Mesendoderm (in vitro differentiated cells): ENCODE measurements at regions not wholly inside any gene's neighbourhood (a gene's known extent, or its start where the extent isn't known, plus 50 kb on each side); places are given as distances from the start of the nearest gene placed in this dataset.

Experiments used
- DNase-seq: peaks from one replicate; pipeline ENCODE4 v3.0.0; 2013
- H2AK5ac ChIP-seq: 2 replicates; pipeline ENCODE4 v1.6.1; 2013; ENCODE audit warnings: low read length, inconsistent platforms
- H2BK120ac ChIP-seq: 2 replicates; pipeline ENCODE4 v1.6.1; 2013; ENCODE audit warnings: low read depth, mild to moderate bottlenecking, low read length, moderate library complexity, mixed read lengths
- H2BK15ac ChIP-seq: replicated peaks from 2 replicates; pipeline ENCODE4 v1.6.1; 2013; ENCODE audit warnings: low read depth, mild to moderate bottlenecking, moderate library complexity
- H2BK5ac ChIP-seq: 2 replicates; pipeline ENCODE4 v1.6.1; 2013; ENCODE audit warnings: low read length, inconsistent platforms
- H3K18ac ChIP-seq: 2 replicates; pipeline ENCODE4 v1.6.1; 2013; ENCODE audit warnings: mild to moderate bottlenecking, low read length, mixed read lengths
- H3K23ac ChIP-seq: one replicate; pipeline ENCODE4 v1.6.1; 2013; ENCODE audit warnings: low read length
- H3K27ac ChIP-seq: 2 replicates; pipeline ENCODE4 v1.5.1; 2013; ENCODE audit warnings: low read depth, mild to moderate bottlenecking, inconsistent platforms, low read length, moderate library complexity
- H3K27me3 ChIP-seq: 2 replicates; pipeline ENCODE4 v1.6.1; 2013; ENCODE audit warnings: low read length, control low read depth, mild to moderate bottlenecking, inconsistent platforms; ENCODE audit not compliant: insufficient read depth, poor library complexity
- H3K36me3 ChIP-seq: 2 replicates; pipeline ENCODE4 v1.6.1; 2013; ENCODE audit warnings: low read length, inconsistent platforms; ENCODE audit not compliant: control insufficient read depth, insufficient read depth
- H3K4ac ChIP-seq: one replicate; pipeline ENCODE4 v1.6.1; 2013; ENCODE audit warnings: low read depth, mild to moderate bottlenecking, low read length, moderate library complexity
- H3K4me1 ChIP-seq: 2 replicates; pipeline ENCODE4 v1.6.1; 2013; ENCODE audit warnings: low read depth, low read length, inconsistent platforms; ENCODE audit not compliant: control insufficient read depth
- H3K4me2 ChIP-seq: 2 replicates; pipeline ENCODE4 v1.6.1; 2013; ENCODE audit warnings: low read length
- H3K4me3 ChIP-seq: 2 replicates; pipeline ENCODE4 v1.5.1; 2013; ENCODE audit warnings: mild to moderate bottlenecking, low read length
- H3K56ac ChIP-seq: one replicate; pipeline ENCODE4 v1.6.1; 2013; ENCODE audit warnings: low read length
- H3K79me1 ChIP-seq: 2 replicates; pipeline ENCODE4 v1.6.1; 2013; ENCODE audit warnings: low read length, inconsistent platforms
- H3K79me2 ChIP-seq: 2 replicates; pipeline ENCODE4 v1.6.1; 2013; ENCODE audit warnings: mild to moderate bottlenecking, low read length; ENCODE audit not compliant: control insufficient read depth, insufficient read depth
- H3K9ac ChIP-seq: 2 replicates; pipeline ENCODE4 v1.6.1; 2013; ENCODE audit warnings: low read length, inconsistent platforms
- H4K5ac ChIP-seq: one replicate; pipeline ENCODE4 v1.6.1; 2013; ENCODE audit warnings: low read length
- H4K8ac ChIP-seq: one replicate; pipeline ENCODE4 v1.6.1; 2013; ENCODE audit warnings: low read depth, mild to moderate bottlenecking, control low read depth, low read length, moderate library complexity
- WGBS: extraction: QIAGEN DNeasy Blood & Tissue Kit; methylation state at CpG from one replicate; pipeline ENCODE4 v1.1.7; 2013; ENCODE audit warnings: low lambda C conversion rate, missing lambda C conversion rate; ENCODE audit not compliant: insufficient coverage; ENCODE audit errors: extremely low coverage; 5-methylcytosine and 5-hydroxymethylcytosine counted together

GRCh38 chr7:24356718-24357386, 72.9 kb downstream of the NPY start:
- Histone ChIP-seq H3K27me3 (no peaks in the 10 kb centered on the region), H3K9ac (no peak overlapping the region), H2AK5ac (no peak overlapping the region), H2BK5ac (no peak overlapping the region), H3K79me1 (no peaks in the 10 kb centered on the region), H3K18ac (no peak overlapping the region), H3K4me1 (no peaks in the 10 kb centered on the region), H3K27ac (no peak overlapping the region), H3K4me2 (no peak overlapping the region), H3K56ac (no peak overlapping the region), H3K23ac (no peak overlapping the region), H3K4me3 (no peak overlapping the region), H3K79me2 (no peaks in the 10 kb centered on the region), H4K8ac (no peak overlapping the region), H2BK120ac (no peak overlapping the region), H2BK15ac (no peak overlapping the region), H3K4ac (no peak overlapping the region), H3K36me3 (no peaks in the 10 kb centered on the region), H4K5ac (no peak overlapping the region)
- no peak for DNase-seq
- no CpG with 5 or more reads among the region's 6 CpGs for WGBS

- Histone ChIP-seq H3K4me3 (no peak overlapping the region), H3K27me3 (no peaks in the 10 kb centered on the region), H4K8ac (no peak overlapping the region), H2BK5ac (no peak overlapping the region), H3K36me3 (no peaks in the 10 kb centered on the region), H3K4me2 (no peak overlapping the region), H3K79me1 (no peaks in the 10 kb centered on the region), H4K5ac (no peak overlapping the region), H2BK120ac (no peak overlapping the region), H3K9ac (no peak overlapping the region), H3K23ac (no peak overlapping the region), H2BK15ac (no peak overlapping the region), H3K4ac (no peak overlapping the region), H3K27ac (no peak overlapping the region), H3K4me1 (no peaks in the 10 kb centered on the region), H3K18ac (no peak overlapping the region), H2AK5ac (no peak overlapping the region), H3K56ac (no peak overlapping the region), H3K79me2 (no peaks in the 10 kb centered on the region)
- whole genome bisulfite sequencing: no CpG with 5 or more reads among the region's 3 CpGs
- DNase-seq: no peak
These were observed 77.0 kb downstream of the NPY start for GRCh38 chr7:24361001-24361400.

DNA sequence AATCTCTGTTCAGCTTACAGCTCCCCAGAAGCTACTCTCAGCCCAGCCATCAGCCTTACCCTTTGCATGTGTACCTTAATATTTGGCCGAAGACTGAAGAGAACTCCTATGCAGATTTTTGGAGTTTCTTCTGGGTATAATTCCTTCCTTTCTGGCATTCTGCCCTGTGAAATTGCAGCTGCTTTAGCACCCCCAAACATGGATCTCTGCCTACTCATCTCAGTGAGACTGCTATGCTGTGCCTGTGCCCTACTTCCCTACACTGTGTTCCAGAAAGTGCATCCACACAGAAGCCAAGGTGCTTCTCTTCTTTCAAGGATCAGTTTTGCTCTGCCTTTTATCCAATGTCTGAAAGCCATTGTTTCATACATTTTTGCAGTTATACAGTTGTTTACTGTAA, 81.6 kb downstream of the NPY start:
- no peak overlapping the region for H4K8ac ChIP-seq
- no peak overlapping the region for H3K9ac ChIP-seq
- no peak overlapping the region for H3K4ac ChIP-seq
- H3K79me1 ChIP-seq: no peaks in the 10 kb centered on the region
- H4K5ac ChIP-seq: no peak overlapping the region
- no peak overlapping the region for H3K23ac ChIP-seq
- no peak overlapping the region for H2BK15ac ChIP-seq
- H3K4me3 ChIP-seq: no peak overlapping the region
- H3K4me2 ChIP-seq: no peak overlapping the region
- H3K36me3 ChIP-seq: no peaks in the 10 kb centered on the region
- H3K27ac ChIP-seq: no peak overlapping the region
- H3K4me1 ChIP-seq: no peaks in the 10 kb centered on the region
- H3K79me2 ChIP-seq: no peaks in the 10 kb centered on the region
- H2AK5ac ChIP-seq: no peak overlapping the region
- no peaks in the 10 kb centered on the region for H3K27me3 ChIP-seq
- no CpG with 5 or more reads among the region's 1 CpG for WGBS
- H3K56ac ChIP-seq: no peak overlapping the region
- DNase-seq: no peak
- H3K18ac ChIP-seq: no peak overlapping the region
- no peak overlapping the region for H2BK5ac ChIP-seq
- H2BK120ac ChIP-seq: no peak overlapping the region

DNA sequence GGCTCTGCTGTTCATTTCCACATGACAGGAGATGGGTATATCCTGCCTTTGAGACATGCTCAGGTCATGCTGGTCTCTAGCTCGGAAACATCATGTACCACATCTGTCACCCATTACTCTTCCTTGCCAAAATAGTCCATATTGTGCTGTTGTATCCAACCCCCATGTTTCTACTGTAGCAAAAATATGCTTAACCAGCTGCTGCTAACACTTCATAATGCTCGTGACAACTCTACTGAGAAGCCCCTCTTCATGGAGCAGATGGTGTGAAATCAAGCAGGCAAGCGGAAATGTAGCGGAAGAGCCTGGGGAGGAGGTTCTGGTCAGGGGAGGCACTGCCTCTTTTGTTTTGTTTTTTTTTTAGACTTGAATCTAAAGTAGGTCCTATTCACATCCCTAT, 82.9 kb downstream of the NPY start:
- no CpG with 5 or more reads among the region's 4 CpGs for WGBS
- Histone ChIP-seq H2BK15ac (no peak overlapping the region), H3K9ac (no peak overlapping the region), H3K27me3 (no peaks in the 10 kb centered on the region), H3K4me2 (no peak overlapping the region), H3K79me2 (no peaks in the 10 kb centered on the region), H3K36me3 (no peaks in the 10 kb centered on the region), H4K8ac (no peak overlapping the region), H3K4me3 (no peak overlapping the region), H3K4me1 (no peaks in the 10 kb centered on the region), H3K27ac (no peak overlapping the region), H3K79me1 (no peaks in the 10 kb centered on the region), H4K5ac (no peak overlapping the region), H3K23ac (no peak overlapping the region), H2AK5ac (no peak overlapping the region), H3K4ac (no peak overlapping the region), H3K18ac (no peak overlapping the region), H2BK120ac (no peak overlapping the region), H3K56ac (no peak overlapping the region), H2BK5ac (no peak overlapping the region)
- no peak for DNase-seq

- Histone ChIP-seq H4K8ac (no peak overlapping the region), H3K4me2 (no peak overlapping the region), H3K4me3 (no peak overlapping the region), H2BK120ac (no peak overlapping the region), H2BK5ac (no peak overlapping the region), H3K18ac (no peak overlapping the region), H2AK5ac (no peak overlapping the region), H3K4ac (no peak overlapping the region), H2BK15ac (no peak overlapping the region), H3K23ac (no peak overlapping the region), H3K36me3 (no peaks in the 10 kb centered on the region), H3K9ac (no peak overlapping the region), H3K4me1 (peaks cover 2% of the 10 kb centered on the region), H3K27ac (no peak overlapping the region), H4K5ac (no peak overlapping the region), H3K27me3 (no peaks in the 10 kb centered on the region), H3K56ac (no peak overlapping the region), H3K79me2 (no peaks in the 10 kb centered on the region), H3K79me1 (no peaks in the 10 kb centered on the region)
- DNase-seq: no peak
- WGBS: no CpG with 5 or more reads among the region's 2 CpGs
These were observed 84.2 kb downstream of the NPY start for GRCh38 chr7:24368161-24368560.

- no peak overlapping the region for H3K27ac ChIP-seq
- H3K4me3 ChIP-seq: no peak overlapping the region
- H3K9ac ChIP-seq: no peak overlapping the region
- DNase-seq: no peak
- H3K18ac ChIP-seq: no peak overlapping the region
- H3K4ac ChIP-seq: no peak overlapping the region
- no peak overlapping the region for H3K4me2 ChIP-seq
- H2AK5ac ChIP-seq: no peak overlapping the region
- no peaks in the 10 kb centered on the region for H3K79me2 ChIP-seq
- H4K8ac ChIP-seq: no peak overlapping the region
- no peaks in the 10 kb centered on the region for H3K79me1 ChIP-seq
- no peak overlapping the region for H4K5ac ChIP-seq
- H2BK15ac ChIP-seq: no peak overlapping the region
- H3K27me3 ChIP-seq: no peaks in the 10 kb centered on the region
- H3K56ac ChIP-seq: no peak overlapping the region
- no peaks in the 10 kb centered on the region for H3K36me3 ChIP-seq
- no peak overlapping the region for H2BK5ac ChIP-seq
- no CpG with 5 or more reads among the region's 5 CpGs for WGBS
- peaks cover 2% of the 10 kb centered on the region for H3K4me1 ChIP-seq
- H3K23ac ChIP-seq: no peak overlapping the region
- no peak overlapping the region for H2BK120ac ChIP-seq
These were observed 86.6 kb downstream of the NPY start for GRCh38 chr7:24370541-24370940.
